Naive thymus-derived CD4-positive, alpha-beta T cell (primary cell): ENCODE measurements at regions not wholly inside any gene's neighbourhood (a gene's known extent, or its start where the extent isn't known, plus 50 kb on each side); places are given as distances from the start of the nearest gene placed in this dataset.

ENCODE experiments used
- ATAC-seq: fragments of 150-1000 bp; cut with Tn5 transposase; 2 replicates; pipeline ENCODE4 v1.10.0; 2021; ENCODE audit warnings: mild to moderate bottlenecking, moderate library complexity
- CTCF ChIA-PET: fragments of 350-600 bp; sonication (Branson Sonifier 250); formaldehyde crosslinking; loops from one replicate; lab custom pipeline; 2021; ENCODE audit warnings: antibody characterized with exemption; lab: Charles Lee
- POLR2A ChIA-PET: fragments of 350-600 bp; sonication (Branson Sonifier 250); formaldehyde crosslinking; loops from one replicate; lab custom pipeline; 2021; ENCODE audit warnings: antibody characterized with exemption, inconsistent platforms; lab: Charles Lee
- DNase-seq, 9 donors: peaks; one replicate each; pipeline versions ENCODE4 v3.0.0 to v3.0.0-alpha.2; 2020 to 2022; ENCODE audit warnings: mixed read lengths in 1 of 9
- H3K27ac ChIP-seq: one replicate; pipeline ENCODE4 v1.7.0; 2013; ENCODE audit warnings: mild to moderate bottlenecking, low read depth, low read length, moderate library complexity
- H3K27me3 ChIP-seq, 2 donors: one replicate each; pipeline ENCODE4 v1.7.0; 2013; ENCODE audit warnings: low read length in 2 of 2, mild to moderate bottlenecking in 2 of 2, moderate library complexity in 2 of 2; ENCODE audit not compliant: control insufficient read depth in 2 of 2, insufficient read depth in 2 of 2
- H3K36me3 ChIP-seq, 3 experiments: 1 replicate in 2 of 3; 2 replicates in 1 of 3; pipeline ENCODE4 v1.7.0; 2013; ENCODE audit warnings: low read length in 3 of 3, mild to moderate bottlenecking in 3 of 3, moderate library complexity in 1 of 3; ENCODE audit not compliant: insufficient read depth in 3 of 3, control insufficient read depth in 2 of 3
- H3K4me1 ChIP-seq, 2 donors: one replicate each; pipeline ENCODE4 v1.7.0; 2013; ENCODE audit warnings: low read length in 2 of 2, mild to moderate bottlenecking in 2 of 2, moderate library complexity in 1 of 2; ENCODE audit not compliant: control insufficient read depth in 2 of 2, insufficient read depth in 2 of 2
- H3K4me3 ChIP-seq: 2 replicates; pipeline ENCODE4 v1.7.0; 2013; ENCODE audit warnings: mild to moderate bottlenecking, low read length
- H3K9me3 ChIP-seq, 3 experiments: 1 replicate in 2 of 3; 2 replicates in 1 of 3; pipeline ENCODE4 v1.7.0; 2013; ENCODE audit warnings: low read length in 3 of 3; ENCODE audit not compliant: control insufficient read depth in 2 of 3
- H3K27ac Mint-ChIP-seq, 9 donors: one replicate each; pipeline ENCODE4 v1.8.0; 2020 to 2022; ENCODE audit warnings: mixed read lengths in 9 of 9, mild to moderate bottlenecking in 8 of 9, moderate library complexity in 5 of 9, inconsistent platforms in 2 of 9
- H3K27me3 Mint-ChIP-seq, 5 donors: one replicate each; pipeline ENCODE4 v1.8.0; 2021 to 2022; ENCODE audit warnings: mixed read lengths in 5 of 5, mild to moderate bottlenecking in 1 of 5
- H3K36me3 Mint-ChIP-seq, 5 donors: one replicate each; pipeline ENCODE4 v1.8.0; 2020 to 2022; ENCODE audit warnings: mixed read lengths in 5 of 5, mild to moderate bottlenecking in 3 of 5, inconsistent platforms in 1 of 5
- H3K4me1 Mint-ChIP-seq, 7 donors: one replicate each; pipeline ENCODE4 v1.8.0; 2020 to 2022; ENCODE audit warnings: mixed read lengths in 7 of 7, mild to moderate bottlenecking in 3 of 7, inconsistent platforms in 1 of 7
- H3K4me3 Mint-ChIP-seq, 10 donors: one replicate each; pipeline ENCODE4 v1.8.0; 2020 to 2022; ENCODE audit warnings: mild to moderate bottlenecking in 10 of 10, mixed read lengths in 10 of 10, moderate library complexity in 6 of 10, inconsistent platforms in 2 of 10
- H3K9me3 Mint-ChIP-seq, 11 donors: one replicate each; pipeline ENCODE4 v1.8.0; 2020 to 2022; ENCODE audit warnings: mixed read lengths in 11 of 11, mild to moderate bottlenecking in 4 of 11, inconsistent platforms in 1 of 11, moderate library complexity in 1 of 11
- intact Hi-C, 2 donors: fragments of 100-400 bp; cut with micrococcal nuclease; formaldehyde crosslinking; loops; one replicate each; pipeline ENCODE4 v1.15.1; 2023

- no peaks in the 10 kb centered on the region for H3K27me3 Mint-ChIP-seq
- no peak overlapping the region for H3K4me3 Mint-ChIP-seq
- no peaks in the 10 kb centered on the region for H3K36me3 Mint-ChIP-seq
- H3K9me3 Mint-ChIP-seq = peaks cover 0 to 26% (median 8%) of the 10 kb centered on the region in 11 donors
- Histone ChIP-seq H3K4me1 (no peaks in the 10 kb centered on the region), H3K27ac (no peak overlapping the region), H3K4me3 (no peak overlapping the region), H3K36me3 (no peaks in the 10 kb centered on the region), H3K9me3 (peaks cover 0 to 4% (median 0%) of the 10 kb centered on the region in 3 experiments), H3K27me3 (no peaks in the 10 kb centered on the region)
- ChIA-PET CTCF (no interaction called here), POLR2A (no interaction called here)
- intact Hi-C loops = no loop called here
- no peaks in the 10 kb centered on the region for H3K4me1 Mint-ChIP-seq
- no peak for ATAC-seq
- no peak overlapping the region for H3K27ac Mint-ChIP-seq
- no peak for DNase-seq
These were observed 178.6 kb upstream of the GALNT17 start for GRCh38 chr7:70953331-70953741.

DNA sequence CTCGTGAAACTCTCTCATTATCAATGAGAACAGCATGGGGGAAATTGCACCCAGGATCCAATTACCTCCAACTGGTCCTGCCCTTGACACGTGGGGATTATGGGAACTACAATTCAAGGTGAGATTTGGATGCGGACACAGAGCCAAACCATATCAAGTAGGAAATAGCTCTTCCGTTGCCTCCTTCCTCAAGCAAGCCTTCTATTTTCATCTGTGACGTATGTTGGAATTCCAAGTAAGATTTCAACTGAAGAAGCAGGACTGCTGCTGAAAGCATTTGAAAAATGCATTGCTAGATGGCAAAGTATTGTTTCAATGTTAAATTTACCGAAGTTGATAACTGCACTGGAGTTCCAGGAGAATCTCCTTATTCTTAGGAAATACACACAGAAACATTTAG is 178.1 kb upstream of the GALNT17 start:
- intact Hi-C loops = no loop called here
- H3K27ac ChIP-seq = no peak overlapping the region
- Mint-ChIP-seq H3K9me3 (peaks cover 0 to 21% (median 8%) of the 10 kb centered on the region in 11 donors), H3K4me1 (no peaks in the 10 kb centered on the region), H3K4me3 (no peak overlapping the region), H3K27ac (no peak overlapping the region), H3K36me3 (no peaks in the 10 kb centered on the region), H3K27me3 (no peaks in the 10 kb centered on the region)
- no peak for ATAC-seq
- POLR2A ChIA-PET = no interaction called here
- peaks cover 0 to 2% (median 0%) of the 10 kb centered on the region in 3 experiments for H3K9me3 ChIP-seq
- DNase-seq = no peak
- H3K36me3 ChIP-seq = no peaks in the 10 kb centered on the region
- no peaks in the 10 kb centered on the region for H3K27me3 ChIP-seq
- no peaks in the 10 kb centered on the region for H3K4me1 ChIP-seq
- CTCF ChIA-PET = no interaction called here
- H3K4me3 ChIP-seq = no peak overlapping the region

GRCh38 chr7:70972693-70973092 is 159.3 kb upstream of the GALNT17 start:
- peaks cover 8 to 36% (median 18%) of the 10 kb centered on the region in 11 donors for H3K9me3 Mint-ChIP-seq
- no peaks in the 10 kb centered on the region for H3K36me3 ChIP-seq
- no peak overlapping the region for H3K4me3 Mint-ChIP-seq
- H3K4me3 ChIP-seq = no peak overlapping the region
- CTCF ChIA-PET = no interaction called here
- H3K27me3 Mint-ChIP-seq = no peaks in the 10 kb centered on the region
- ATAC-seq = no peak
- DNase-seq = no peak
- H3K4me1 ChIP-seq = no peaks in the 10 kb centered on the region
- no peak overlapping the region for H3K27ac Mint-ChIP-seq
- H3K36me3 Mint-ChIP-seq = peaks cover 0 to 5% (median 0%) of the 10 kb centered on the region in 5 donors
- no peaks in the 10 kb centered on the region for H3K27me3 ChIP-seq
- H3K9me3 ChIP-seq = peaks cover 0 to 24% (median 0%) of the 10 kb centered on the region in 3 experiments
- intact Hi-C loops = no loop called here
- H3K4me1 Mint-ChIP-seq = no peaks in the 10 kb centered on the region
- no peak overlapping the region for H3K27ac ChIP-seq
- POLR2A ChIA-PET = no interaction called here

GRCh38 chr7:70975754-70976153 is 156.2 kb upstream of the GALNT17 start:
- ATAC-seq (no peak), DNase-seq (no peak)
- Histone ChIP-seq H3K27ac (no peak overlapping the region), H3K36me3 (no peaks in the 10 kb centered on the region), H3K4me3 (no peak overlapping the region), H3K4me1 (no peaks in the 10 kb centered on the region), H3K9me3 (peaks cover 0 to 4% (median 0%) of the 10 kb centered on the region in 3 experiments), H3K27me3 (no peaks in the 10 kb centered on the region)
- Mint-ChIP-seq H3K4me1 (no peaks in the 10 kb centered on the region), H3K36me3 (peaks cover 0 to 4% (median 0%) of the 10 kb centered on the region in 5 donors), H3K4me3 (no peak overlapping the region), H3K9me3 (peaks cover 8 to 20% (median 14%) of the 10 kb centered on the region in 11 donors), H3K27ac (no peak overlapping the region), H3K27me3 (no peaks in the 10 kb centered on the region)
- intact Hi-C loops = no loop called here
- ChIA-PET CTCF (no interaction called here), POLR2A (no interaction called here)

DNA sequence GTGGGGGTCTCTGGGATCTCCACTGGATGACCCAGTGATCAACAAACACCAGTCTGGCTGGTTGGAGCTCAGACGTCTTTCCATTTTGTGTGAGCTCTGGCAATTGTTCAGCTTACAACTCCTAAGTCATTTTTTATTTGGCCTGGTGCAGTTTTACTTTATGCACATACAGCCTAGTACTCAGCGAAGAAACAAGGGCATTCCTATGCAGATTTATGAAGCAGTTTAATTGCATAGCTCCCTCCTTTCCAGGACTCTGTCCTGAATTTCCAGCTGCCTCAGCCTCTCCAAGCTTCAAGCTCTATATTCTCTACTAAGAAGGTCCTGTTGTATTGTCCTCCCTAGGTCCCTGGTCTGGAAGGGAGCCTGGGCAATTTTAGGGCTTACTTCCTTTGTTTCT is 145.6 kb upstream of the GALNT17 start:
- no peaks in the 10 kb centered on the region for H3K36me3 ChIP-seq
- H3K4me1 ChIP-seq = no peaks in the 10 kb centered on the region
- H3K36me3 Mint-ChIP-seq = peaks cover 0 to 4% (median 0%) of the 10 kb centered on the region in 5 donors
- no peak overlapping the region for H3K4me3 ChIP-seq
- intact Hi-C loops = no loop called here
- ChIA-PET POLR2A (no interaction called here), CTCF (interaction anchor here (0.6 kb wide), 1 partner anchor 11 kb away, joined by 3 read pairs; no protein-coding TSS in a partner anchor)
- H3K27me3 ChIP-seq = no peaks in the 10 kb centered on the region
- H3K4me3 Mint-ChIP-seq = no peak overlapping the region
- H3K9me3 ChIP-seq = no peaks in the 10 kb centered on the region
- no peak for DNase-seq
- peaks cover 4 to 27% (median 11%) of the 10 kb centered on the region in 11 donors for H3K9me3 Mint-ChIP-seq
- no peaks in the 10 kb centered on the region for H3K27me3 Mint-ChIP-seq
- no peaks in the 10 kb centered on the region for H3K4me1 Mint-ChIP-seq
- ATAC-seq = no peak
- H3K27ac Mint-ChIP-seq = no peak overlapping the region
- no peak overlapping the region for H3K27ac ChIP-seq

- DNase-seq (no peak), ATAC-seq (no peak)
- no peaks in the 10 kb centered on the region for H3K9me3 ChIP-seq
- no peaks in the 10 kb centered on the region for H3K27me3 ChIP-seq
- no peaks in the 10 kb centered on the region for H3K27me3 Mint-ChIP-seq
- ChIA-PET CTCF (no interaction called here), POLR2A (no interaction called here)
- intact Hi-C loops = no loop called here
- no peaks in the 10 kb centered on the region for H3K4me1 ChIP-seq
- H3K9me3 Mint-ChIP-seq = peaks cover 7 to 32% (median 16%) of the 10 kb centered on the region in 11 donors
- H3K36me3 ChIP-seq = no peaks in the 10 kb centered on the region
- H3K4me1 Mint-ChIP-seq = no peaks in the 10 kb centered on the region
- H3K36me3 Mint-ChIP-seq = peaks cover 0 to 4% (median 0%) of the 10 kb centered on the region in 5 donors
- H3K4me3 ChIP-seq = no peak overlapping the region
- H3K27ac Mint-ChIP-seq = no peak overlapping the region
- no peak overlapping the region for H3K27ac ChIP-seq
- no peak overlapping the region for H3K4me3 Mint-ChIP-seq
These were observed 137.8 kb upstream of the GALNT17 start for GRCh38 chr7:70994176-70994575.

DNA sequence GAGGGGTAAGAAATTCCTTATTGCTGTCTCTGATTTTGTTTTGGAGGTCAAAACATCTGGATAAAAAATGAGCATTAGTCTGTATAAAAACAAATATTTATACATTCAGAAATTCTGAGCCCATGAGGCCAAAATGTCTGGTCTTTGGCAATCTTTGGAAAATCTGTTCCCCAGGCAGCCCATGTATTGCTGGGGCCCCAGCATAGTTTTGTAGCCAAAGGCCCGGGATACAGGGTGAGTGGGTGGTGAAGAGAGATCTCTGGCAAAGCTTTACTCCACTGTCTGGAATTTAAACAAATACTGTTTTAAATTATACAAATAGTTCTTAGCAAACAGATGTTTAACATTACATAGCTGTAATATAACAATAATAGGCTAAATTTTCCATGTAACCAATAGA is 134.7 kb upstream of the GALNT17 start:
- Histone ChIP-seq H3K4me3 (no peak overlapping the region), H3K4me1 (no peaks in the 10 kb centered on the region), H3K27ac (no peak overlapping the region), H3K27me3 (no peaks in the 10 kb centered on the region), H3K9me3 (no peaks in the 10 kb centered on the region), H3K36me3 (no peaks in the 10 kb centered on the region)
- ChIA-PET POLR2A (no interaction called here), CTCF (interaction anchor here (0.6 kb wide), 1 partner anchor 11 kb away, joined by 3 read pairs; no protein-coding TSS in a partner anchor)
- no peaks in the 10 kb centered on the region for H3K4me1 Mint-ChIP-seq
- H3K27me3 Mint-ChIP-seq = no peaks in the 10 kb centered on the region
- DNase-seq = no peak
- no peak for ATAC-seq
- intact Hi-C loops = no loop called here
- no peak overlapping the region for H3K4me3 Mint-ChIP-seq
- H3K27ac Mint-ChIP-seq = no peak overlapping the region
- H3K36me3 Mint-ChIP-seq = no peaks in the 10 kb centered on the region
- H3K9me3 Mint-ChIP-seq = peaks cover 3 to 26% (median 16%) of the 10 kb centered on the region in 11 donors
